Activated CD4-positive, alpha-beta T cell treated with anti-CD3 and anti-CD28 coated beads for 4 hours (primary cell): ENCODE measurements at regions not wholly inside any gene's neighbourhood (a gene's known extent, or its start where the extent isn't known, plus 50 kb on each side); places are given as distances from the start of the nearest gene placed in this dataset.
"Not testable (repeated sequence)": the region's sequence is repeated elsewhere in the genome, so short reads cannot be mapped to it uniquely, and the experiment has no call there.

ENCODE experiments used
- DNase-seq, 2 donors: peaks; one replicate each; pipeline ENCODE4 v3.0.0-alpha.2; 2020

DNA sequence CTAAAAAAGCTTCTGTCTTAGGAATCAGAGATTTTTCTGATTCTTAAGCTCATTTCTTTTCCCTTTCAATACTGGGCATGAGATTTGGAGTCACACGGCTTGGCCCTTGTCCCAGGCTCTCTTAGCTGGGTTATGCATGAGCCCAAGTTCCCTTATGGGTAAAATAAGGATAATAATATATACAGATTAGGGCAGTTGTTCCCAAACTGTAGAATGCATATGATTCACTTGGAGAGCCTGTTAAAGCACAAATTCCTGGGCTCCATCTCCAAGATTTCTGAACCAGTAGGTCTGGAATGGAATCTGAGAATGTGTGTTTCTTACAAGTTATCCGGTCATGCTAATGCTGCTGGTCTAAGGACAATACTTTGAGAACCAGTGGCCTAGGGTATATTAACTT lies 154.0 kb downstream of the REEP3 start:
- DNase-seq, result no peak

DNA sequence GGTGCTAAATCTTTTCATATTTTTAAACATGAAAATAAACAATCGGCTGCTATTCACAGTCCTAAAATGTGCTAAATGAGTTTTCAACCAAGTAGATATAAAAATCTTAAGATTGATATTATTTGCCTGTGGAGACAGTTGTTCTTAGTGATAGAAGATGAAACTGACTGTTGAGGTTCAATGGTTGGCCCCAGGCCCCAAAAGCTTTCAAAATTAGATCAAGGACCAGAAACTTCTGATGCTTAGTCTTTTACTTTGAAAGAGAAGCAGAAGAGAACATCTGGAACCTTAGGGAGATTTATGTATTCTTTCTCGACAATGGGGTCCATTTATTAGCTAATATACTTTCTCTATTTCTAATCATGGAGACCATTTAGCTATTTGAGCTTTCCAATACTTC lies 155.8 kb downstream of the REEP3 start:
- no peak for DNase-seq

DNA sequence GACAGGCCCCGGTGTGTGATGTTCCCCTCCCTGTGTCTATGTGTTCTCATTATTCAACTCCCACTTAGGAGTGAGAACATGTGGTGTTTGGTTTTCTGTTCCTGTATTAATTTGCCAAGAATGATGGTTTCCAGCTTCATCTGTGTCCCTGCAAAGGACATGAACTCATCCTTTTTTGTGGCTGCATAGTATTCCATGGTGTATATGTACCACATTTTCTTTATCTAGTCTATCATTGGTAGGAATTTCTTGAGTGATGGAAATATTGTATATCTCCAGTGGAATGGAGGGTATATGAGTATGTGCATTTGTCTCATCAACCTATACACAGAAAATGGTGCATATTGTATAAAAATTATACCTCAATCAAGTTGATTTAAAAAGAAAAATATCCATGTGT lies 159.3 kb downstream of the REEP3 start:
- DNase-seq, result not testable (repeated sequence)

DNA sequence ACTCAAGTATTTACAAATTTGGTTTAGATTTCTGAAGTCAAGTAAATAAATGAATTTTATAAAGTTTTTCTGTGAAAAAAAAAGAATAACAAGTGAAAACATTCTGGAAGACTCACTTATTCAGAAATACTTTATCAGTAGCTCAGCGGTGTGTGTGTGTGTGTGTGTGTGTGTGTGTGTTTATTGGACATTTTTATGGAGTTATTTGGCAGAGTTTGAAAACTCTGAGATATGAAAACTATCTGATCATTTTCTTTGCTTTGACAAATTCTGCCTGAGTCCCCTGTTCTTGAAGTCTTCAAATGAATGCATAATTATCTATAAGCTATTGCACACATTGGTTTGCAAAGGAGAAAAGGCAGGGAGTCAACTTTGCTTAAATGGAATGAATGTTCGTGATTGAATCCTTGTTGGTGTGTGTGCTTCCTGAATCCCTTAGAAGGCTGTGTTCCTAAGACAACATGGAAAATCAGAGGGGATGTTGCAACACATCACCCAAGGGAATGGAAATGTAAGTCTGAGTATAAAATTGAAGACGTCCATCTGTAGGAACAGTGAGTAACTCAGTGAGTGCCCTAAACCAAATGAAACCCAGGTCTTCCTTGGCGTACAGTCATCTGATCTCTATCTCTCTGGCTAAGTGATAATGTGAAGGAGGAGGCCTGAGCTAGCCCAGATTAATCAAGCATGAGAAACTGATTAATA lies 160.9 kb downstream of the REEP3 start:
- no peak for DNase-seq

DNA sequence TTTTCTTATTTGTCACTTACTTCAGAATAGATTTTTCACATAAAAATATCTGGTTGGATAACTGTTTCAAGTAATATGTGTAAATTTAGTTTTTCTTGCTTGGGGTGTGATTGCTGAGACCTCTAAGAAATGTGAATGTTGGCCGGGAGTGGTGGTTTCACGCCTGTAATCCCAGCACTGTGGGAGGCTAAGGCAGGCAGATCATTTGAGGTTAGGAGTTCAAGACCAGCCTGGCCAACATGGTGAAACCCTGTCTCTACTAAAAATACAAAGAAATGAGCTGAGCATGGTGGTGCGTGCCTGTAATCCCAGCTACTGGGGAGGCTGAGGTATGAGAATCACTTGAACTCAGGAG lies 161.5 kb downstream of the REEP3 start:
- DNase-seq, result not testable (repeated sequence)

DNA sequence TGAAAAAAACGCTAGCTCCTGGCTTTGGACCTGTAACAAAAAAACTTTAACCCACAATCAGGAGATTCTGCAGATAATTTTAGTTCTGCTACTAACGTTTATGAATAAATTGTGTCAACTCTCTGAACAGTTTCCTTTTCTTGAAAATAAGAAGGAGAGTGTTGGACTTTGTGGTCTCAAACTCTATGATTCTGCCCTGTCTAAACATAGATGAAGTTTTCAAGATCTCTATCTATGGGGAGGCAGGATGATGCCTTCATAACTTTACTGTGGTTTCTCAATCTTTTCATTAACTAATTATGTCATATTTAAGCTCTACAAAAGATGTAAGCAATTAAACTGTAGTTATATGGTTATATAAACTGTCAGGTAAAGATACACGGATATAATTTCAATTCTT lies 162.0 kb downstream of the REEP3 start:
- DNase-seq, result no peak

DNA sequence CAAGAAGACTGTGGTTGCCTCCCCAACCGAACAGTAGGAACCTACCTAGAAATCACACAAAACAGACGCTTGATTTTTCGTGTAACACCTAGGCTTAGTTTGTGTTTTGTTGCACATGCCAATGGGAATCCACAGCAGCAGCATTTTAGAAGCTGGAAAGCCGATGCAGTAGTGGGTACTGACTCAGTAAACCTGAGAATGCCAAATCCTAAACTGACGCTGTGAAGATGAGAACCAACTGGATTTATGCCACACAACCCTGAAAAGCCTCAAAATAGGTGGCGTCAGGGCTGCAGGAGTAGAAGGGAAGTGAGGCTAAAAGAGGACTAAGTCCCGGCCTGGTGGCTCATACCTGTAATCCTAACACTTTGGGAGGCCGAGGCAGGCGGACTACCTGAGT lies 162.5 kb downstream of the REEP3 start:
- no peak for DNase-seq

DNA sequence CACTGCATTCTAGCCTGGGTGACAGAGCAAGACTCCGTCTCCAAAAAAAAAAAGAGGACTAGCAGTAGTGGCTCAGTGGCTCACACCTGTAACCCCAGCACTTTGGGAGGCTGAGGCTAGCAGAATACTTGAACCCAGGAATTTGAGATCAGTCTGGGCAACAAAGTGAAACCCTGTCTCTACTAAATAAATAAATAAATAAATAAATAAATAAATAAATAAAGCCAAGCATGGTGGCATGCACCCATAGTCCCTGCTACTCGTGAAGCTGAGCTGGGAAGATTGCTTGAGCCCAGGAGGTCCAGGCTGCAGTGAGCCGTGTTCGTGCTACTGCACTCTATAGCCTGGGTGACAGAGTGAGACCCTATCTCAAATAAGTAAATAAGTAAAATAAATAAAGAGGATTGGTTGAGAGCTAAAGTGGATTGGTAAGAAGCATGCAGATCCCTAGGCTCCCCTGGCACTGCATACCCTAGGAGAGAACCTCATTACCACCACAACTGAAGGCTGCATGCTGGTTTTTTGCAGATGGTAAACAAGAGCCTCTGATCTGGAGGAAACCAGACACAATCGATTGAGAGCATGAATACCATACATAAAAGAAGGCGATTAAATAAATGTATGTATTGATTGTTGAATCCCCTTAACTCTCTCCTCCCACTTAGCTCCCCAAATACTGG lies 163.2 kb downstream of the REEP3 start:
- no peak for DNase-seq

DNA sequence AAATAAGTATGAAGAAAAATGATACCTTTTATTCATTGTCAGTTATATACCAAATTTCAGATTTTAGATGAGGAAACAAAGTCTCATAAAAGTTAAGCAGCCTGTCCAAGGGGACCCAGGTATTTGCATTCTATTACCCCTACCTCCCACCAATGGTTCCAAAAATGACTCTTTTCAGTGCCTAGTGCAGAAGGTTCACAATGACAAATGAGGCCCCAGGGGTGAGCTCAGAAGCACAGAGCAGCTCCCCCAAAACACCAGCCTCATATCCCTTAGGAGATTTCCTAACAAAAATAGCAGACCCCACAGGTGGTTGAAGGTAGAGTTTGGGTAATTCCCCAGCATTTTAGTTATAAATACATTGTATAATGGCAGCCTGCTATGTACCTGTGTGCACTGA lies 168.6 kb downstream of the REEP3 start:
- DNase-seq, result no peak

DNA sequence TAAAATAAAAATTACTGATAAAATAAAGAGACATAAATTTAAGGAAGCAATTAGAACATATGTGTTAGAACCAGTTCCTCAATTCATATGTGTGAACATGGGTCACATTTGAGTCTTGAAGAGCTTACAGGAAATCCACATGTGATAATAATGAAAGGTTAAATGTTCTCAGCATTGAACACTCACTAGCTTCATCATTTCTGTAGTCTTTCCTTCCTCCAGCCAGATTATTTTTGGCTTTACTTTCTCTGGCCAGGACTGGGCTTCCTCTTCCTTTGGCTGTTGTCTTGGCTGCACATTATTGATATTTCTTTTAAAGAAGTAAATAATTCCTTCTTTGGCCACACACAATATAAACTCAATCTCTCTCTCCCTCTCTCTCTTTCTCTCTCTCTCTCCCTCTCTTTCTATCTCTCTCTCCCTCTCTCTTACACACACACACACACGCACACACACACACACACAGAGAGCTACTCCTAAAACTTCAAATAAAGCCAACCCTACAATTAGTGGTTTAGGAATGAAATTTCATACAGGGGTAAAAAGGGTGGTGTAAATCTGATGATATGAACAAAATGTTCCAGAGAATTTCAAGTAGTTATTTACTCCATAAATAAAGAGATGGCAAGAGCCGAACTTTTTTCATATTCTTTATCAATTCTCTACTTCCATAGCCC lies 171.2 kb downstream of the REEP3 start:
- DNase-seq, result no peak

DNA sequence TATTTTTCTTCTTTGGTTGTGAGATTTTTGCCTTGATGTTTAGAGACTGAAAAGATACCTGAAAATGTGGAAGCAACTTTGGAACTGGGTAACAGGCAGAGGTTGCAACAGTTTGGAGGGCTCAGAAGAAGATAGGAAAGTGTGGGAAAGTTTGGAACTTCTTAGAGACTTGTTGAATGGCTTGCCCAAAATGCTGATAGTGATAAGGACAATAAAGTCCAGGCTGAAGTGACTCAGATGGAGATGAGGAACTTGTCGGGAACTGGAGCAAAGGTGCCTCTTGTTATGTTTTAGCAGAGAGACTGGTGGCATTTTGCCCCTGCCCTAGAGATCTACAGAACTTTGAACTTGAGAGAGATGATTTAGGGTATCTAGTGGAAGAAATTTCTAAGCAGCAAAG lies 171.8 kb downstream of the REEP3 start:
- DNase-seq, result not testable (repeated sequence)

DNA sequence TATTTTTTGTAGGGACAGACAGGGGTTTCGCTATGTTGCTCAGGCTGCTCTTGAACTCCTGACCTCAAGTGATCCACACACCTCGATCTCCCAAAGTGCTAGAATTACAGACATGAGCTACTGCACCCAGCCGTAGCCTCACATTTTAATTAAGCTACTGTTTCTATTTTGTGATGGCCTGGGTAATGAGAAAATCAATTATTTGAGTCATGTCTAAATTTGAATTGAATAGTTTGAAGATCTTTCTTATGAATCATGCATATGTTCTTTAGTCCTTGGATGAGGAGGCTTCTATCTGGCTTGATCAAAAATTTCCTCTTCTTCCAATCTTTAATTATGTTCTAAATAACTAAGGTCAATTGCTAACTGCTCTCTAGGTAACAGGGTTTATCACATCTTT lies 175.0 kb downstream of the REEP3 start:
- DNase-seq, result no peak

DNA sequence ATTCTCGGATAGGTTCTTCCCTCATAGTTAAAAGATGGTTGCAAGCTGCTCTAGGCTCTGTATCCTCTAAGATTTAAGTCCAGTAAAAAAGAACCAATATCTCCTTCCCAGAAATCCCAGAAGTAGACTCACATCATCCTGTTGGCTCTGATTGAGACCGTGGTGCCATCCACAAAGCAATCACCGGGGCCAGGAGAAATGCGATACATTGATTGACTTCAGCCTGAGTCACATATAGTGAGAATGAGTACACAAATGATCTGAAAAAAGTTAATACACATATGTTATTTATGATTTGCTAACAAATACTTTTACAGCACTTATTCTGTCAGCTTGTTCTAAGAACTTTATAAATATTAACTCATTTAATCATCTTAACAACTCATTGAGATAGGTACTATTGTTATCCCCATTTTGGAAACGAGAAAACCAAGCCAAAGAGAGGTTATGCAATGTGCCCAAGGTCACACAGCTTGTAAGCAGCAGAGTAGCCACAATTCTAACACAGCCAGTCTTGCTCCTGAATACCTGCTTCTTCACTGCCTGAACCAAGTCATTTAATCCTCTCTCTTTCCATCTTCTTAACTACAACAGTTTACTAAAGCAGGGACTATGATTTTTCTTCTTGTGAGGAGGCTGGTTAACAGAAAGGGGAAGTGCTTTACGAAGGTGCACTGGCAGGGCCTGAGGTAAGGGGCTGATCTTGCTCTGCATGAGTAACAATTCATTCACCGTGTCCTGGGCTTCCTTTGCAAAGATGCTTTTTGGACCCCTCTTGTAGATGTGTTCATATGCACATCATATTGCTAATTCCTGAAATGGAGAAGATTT lies 177.0 kb downstream of the REEP3 start:
- DNase-seq, result no peak

DNA sequence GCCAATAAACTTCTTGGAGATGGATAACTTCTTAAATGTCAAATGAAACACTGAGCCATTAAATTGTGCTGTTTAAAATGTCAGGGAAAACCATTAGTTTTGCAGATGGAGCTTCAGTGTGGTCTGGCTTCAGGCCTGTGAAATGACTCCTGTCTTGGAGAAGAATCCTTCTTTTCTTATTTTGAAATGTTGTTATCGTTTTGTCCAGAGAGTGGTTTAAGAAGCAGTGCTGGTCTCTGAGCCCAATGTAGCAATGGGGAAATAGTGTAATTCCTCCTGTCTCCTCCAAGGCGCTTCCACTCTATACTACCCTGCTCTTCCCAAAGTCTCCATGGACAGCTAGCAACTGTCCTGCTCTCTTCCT lies 177.6 kb downstream of the REEP3 start:
- no peak for DNase-seq

DNA sequence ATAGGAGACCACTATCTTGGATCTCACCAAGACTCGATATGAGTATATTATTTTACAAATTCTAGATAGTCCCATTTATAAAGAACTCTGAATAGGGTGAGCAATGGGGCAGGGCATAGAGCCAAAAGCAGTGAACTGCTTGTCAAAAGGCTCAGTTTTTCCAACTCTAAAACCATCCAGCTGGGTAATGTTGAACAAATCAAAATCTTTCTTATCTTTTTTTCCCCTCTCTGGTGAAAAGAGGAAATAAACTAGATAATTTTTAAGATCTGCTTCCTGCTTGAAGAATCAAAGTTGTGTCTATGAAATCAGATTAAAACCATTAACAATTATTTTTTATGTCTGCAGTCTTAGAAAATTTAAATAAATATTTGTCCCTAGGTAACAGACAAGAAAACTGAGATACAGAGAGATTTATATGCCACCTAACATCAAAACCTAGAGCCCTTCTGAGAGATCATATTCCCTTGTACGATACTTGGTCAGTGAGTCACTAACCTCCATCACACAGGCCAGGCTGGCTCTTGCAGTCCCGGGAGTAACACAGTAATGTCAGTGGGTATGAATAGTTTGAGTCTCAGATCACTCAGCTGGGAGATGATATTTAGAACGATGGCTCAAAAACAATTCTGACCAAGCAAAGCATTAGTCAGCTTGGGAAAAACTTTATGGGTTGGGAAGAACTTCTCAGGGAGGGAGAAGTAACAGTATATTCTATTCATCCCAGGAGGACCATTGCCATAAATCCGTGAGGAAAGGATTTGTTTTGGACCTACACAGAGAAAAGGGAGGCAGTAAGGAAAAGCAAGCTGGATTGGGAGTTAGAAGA lies 178.8 kb downstream of the REEP3 start:
- DNase-seq, result no peak

DNA sequence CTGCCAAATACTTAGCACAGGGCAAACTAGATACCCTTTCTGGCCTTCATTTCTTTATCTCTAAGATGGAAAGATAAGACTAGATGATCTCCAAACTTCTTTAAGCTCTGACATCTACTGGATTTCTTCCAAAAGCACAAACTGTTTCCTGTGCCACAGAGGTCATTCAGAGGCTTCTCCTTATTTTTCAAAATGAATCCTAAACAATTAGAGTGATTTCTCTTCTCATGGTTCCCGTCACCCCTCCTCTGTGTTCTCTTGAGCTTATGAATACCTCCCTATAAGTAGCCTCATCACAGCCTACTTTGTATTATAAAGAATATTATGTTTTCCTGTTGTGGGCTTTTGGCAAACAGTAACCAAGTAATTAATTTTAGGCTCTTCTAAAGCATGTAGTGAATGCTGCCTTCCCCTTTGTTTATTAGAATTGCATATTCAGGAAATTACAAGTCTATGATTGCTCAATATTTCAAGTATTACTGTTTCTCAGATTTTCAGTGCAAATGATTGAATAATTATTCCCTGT lies 179.5 kb downstream of the REEP3 start:
- no peak for DNase-seq

DNA sequence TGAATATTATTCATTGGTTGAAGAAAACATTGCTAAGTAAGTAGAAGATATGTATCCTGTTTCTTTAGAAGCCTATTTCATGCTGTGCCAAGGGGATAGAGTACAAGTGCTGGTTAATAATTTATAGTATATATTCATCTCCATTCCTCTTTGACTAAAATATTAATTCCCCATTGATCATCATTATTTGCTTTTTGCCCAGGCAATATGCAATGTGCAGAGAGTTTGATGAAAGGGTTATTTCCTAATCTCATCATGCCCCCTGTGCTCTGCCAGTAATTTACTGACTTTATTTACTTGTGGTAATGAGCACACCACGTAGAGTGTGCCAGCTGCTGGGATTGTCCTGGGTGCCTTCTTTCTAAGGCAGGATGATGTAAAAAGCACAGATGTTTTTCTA lies 180.9 kb downstream of the REEP3 start:
- no peak for DNase-seq

DNA sequence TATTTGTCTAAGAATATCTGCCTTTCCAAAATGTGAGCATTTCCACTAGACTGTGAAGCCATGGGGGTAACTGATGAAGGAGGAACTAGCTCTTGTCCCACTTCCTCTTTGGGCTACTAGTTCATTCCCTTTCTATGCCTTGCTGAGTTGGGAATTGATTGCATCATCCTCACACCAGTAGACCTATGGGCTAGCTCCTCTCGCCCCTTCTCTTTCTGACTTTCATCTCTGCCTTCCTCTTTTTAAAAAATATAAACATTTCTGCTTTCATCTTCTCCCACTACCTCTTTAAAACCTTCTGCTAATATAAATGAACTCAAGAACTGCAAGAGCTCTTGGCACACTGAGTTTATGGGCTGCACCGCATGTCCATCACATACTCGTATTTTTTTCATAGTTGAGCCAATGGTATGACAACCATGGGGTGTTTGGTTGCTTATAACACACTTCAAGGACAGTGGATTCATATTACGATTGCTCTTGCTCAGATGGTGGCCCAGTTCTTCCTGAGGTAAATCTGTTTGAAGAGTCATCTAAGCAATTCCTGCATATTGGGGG lies 182.0 kb downstream of the REEP3 start:
- no peak for DNase-seq

DNA sequence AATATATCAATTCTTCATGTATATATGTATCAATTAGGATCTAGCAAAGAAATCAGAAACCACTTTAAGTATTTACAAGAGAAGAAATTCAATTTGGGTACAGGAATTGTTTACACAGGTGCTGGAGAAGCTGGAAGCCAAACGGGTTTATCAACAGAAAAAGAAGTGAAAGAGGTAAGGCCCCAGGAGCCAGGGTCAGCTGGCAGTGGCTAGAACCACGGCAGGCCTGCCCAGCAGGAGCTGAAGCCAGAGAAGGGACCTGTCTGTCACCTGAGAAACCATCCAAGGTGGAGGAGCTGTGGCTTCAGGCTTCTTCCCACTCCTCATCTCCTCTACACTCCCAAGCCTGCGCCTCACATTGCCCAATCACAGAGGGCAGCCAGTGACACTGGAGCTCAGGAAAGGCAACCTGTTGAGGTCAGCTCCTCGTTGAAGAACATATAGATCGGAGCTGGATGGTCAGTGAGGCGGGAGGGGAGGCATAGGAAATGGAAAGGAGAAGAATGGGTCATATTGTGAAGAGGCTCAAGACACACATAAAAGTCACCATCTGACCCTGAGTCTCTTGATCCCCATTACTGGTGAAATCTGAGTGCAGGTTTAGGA lies 182.6 kb downstream of the REEP3 start:
- no peak for DNase-seq

DNA sequence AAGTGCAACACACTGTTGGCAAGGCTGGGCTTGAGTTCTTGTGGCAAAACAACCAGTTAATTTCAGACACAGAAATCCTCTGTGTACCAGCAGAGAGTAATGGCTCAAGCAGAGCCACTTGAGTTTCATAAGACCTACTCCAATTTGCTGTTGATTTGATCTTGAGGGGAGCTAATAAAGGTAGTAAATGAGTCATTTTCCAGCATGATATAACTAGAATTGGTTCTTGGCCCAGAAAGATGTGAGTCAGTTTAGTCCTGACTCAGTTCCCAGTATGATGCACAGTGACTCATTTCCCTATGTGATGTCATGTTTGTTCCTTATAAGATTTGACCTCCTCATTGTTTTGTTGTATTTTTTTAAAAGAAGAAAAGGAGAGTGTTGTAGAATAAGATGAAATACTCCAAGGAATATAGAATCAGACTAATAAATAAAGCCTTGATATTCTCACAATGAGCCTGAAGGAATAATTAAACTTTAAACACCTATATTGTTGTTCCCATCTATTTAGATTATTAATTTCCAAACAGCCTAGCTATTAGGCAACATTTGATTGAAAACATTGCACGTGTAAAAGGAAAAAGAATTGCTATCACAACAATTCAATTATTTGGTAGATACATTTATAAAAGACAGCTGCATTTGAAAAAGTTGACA lies 186.2 kb downstream of the REEP3 start:
- peak; percentile 11 to 13 for DNase-seq

DNA sequence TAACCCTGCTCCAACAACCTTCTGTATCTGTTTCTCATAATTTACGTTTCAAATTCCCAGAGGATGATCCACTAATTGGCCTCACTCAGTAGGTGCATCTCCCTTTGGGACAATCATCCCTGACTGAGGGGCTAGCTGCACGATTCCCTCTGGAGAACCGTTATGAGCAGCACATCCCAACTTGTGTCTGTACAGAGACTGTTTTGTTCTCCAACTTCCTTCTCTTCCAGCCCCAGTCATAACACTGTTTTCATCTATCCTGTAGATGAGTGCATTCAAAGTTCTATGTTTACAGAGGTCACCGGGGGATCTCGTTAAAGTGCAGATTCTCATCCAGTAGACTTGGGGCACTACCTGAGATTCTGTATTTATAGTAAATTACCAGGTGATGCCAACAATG lies 187.2 kb downstream of the REEP3 start:
- no peak for DNase-seq
